ENCODE measurements at regions not wholly inside any gene's neighbourhood (a gene's known extent, or its start where the extent isn't known, plus 50 kb on each side); places are given as distances from the start of the nearest gene placed in this dataset.
A peak's percentile ranks its signal among the peaks of the same experiment; 100 is the strongest.

GRCh38 chr18:54777118-54777791 lies 51.0 kb upstream of the RAB27B start:
- CTCF ChIA-PET, result interaction anchor here (0.7 kb wide), 1 partner anchor 170 kb away, joined by 7 read pairs; no protein-coding TSS in a partner anchor
- TF ChIP-seq ZNF544 (tag by site-specific recombination; IDR thresholded peaks at IDR 0.05) (no peak), ZBTB6 (tag by site-specific recombination; IDR thresholded peaks at IDR 0.05) (no peak), ZEB2 (tag by site-specific recombination; IDR thresholded peaks at IDR 0.05) (no peak), ZNF24 (tag by site-specific recombination; IDR thresholded peaks at IDR 0.05) (no peak), ZBTB44 (tag by site-specific recombination; IDR thresholded peaks at IDR 0.05) (peak; percentile 52), SALL2 (tag by site-specific recombination; IDR thresholded peaks at IDR 0.05; ENCODE audit: borderline replicate concordance) (no peak), KLF17 (tag by site-specific recombination; IDR thresholded peaks at IDR 0.05) (no peak), IKZF3 (tag by site-specific recombination; IDR thresholded peaks at IDR 0.05) (no peak), PRDM1 (tag by site-specific recombination; IDR thresholded peaks at IDR 0.05) (peak; percentile 42; the same call in 1 of the 2 replicates)
- H3K27ac ChIP-seq (ENCODE audit: extremely low read depth, low read depth, low read length), result no peak overlapping the region
- no peak overlapping the region for H3K4me3 ChIP-seq (ENCODE audit: low read depth, low read length)
- H3K4me1 ChIP-seq (ENCODE audit: control insufficient read depth, insufficient read depth, low read length), result peaks cover 29% of the 10 kb centered on the region
- no peaks in the 10 kb centered on the region for H3K9me3 ChIP-seq (ENCODE audit: control insufficient read depth, insufficient read depth, low read depth, low read length)
- POLR2A ChIA-PET, result no interaction called here
- no peaks in the 10 kb centered on the region for H3K36me3 ChIP-seq (ENCODE audit: control insufficient read depth in 2 of 2, insufficient read depth in 1 of 2, low read length in 2 of 2)

GRCh38 chr18:54777989-54778388 lies 50.3 kb upstream of the RAB27B start:
- CTCF ChIA-PET, result interaction anchor here (0.7 kb wide), 2 partner anchors 169 to 178 kb away, joined by 3 to 7 read pairs; no protein-coding TSS in a partner anchor
- Histone ChIP-seq H3K9me3 (ENCODE audit: control insufficient read depth, insufficient read depth, low read depth, low read length) (no peaks in the 10 kb centered on the region), H3K4me1 (ENCODE audit: control insufficient read depth, insufficient read depth, low read length) (peaks cover 29% of the 10 kb centered on the region), H3K36me3 (ENCODE audit: control insufficient read depth in 2 of 2, insufficient read depth in 1 of 2, low read length in 2 of 2) (no peaks in the 10 kb centered on the region), H3K4me3 (ENCODE audit: low read depth, low read length) (no peak overlapping the region), H3K27ac (ENCODE audit: extremely low read depth, low read depth, low read length) (no peak overlapping the region)
- POLR2A ChIA-PET, result no interaction called here
- TF ChIP-seq ZSCAN4 (tag by site-specific recombination; IDR thresholded peaks at IDR 0.05) (no peak), CTCF (tag by site-specific recombination; IDR thresholded peaks at IDR 0.05) (no peak), ZNF677 (tag by site-specific recombination; IDR thresholded peaks at IDR 0.05) (no peak), HIC1 (tag by site-specific recombination; IDR thresholded peaks at IDR 0.05) (no peak), ZIC2 (tag by site-specific recombination; IDR thresholded peaks at IDR 0.05) (no peak), ZNF510 (tag by site-specific recombination; IDR thresholded peaks at IDR 0.05; ENCODE audit: insufficient replicate concordance) (no peak), ZNF561 (tag by site-specific recombination; IDR thresholded peaks at IDR 0.05; ENCODE audit: borderline replicate concordance) (no peak), MEIS1 (CRISPR knock-in tag; IDR thresholded peaks at IDR 0.05; ENCODE audit: borderline replicate concordance) (no peak), ZNF10 (tag by site-specific recombination; IDR thresholded peaks at IDR 0.05) (no peak), ZNF26 (tag by site-specific recombination; IDR thresholded peaks at IDR 0.05) (no peak), ZSCAN18 (tag by site-specific recombination; IDR thresholded peaks at IDR 0.05) (no peak), ZNF24 (tag by site-specific recombination; IDR thresholded peaks at IDR 0.05) (no peak), ZNF223 (tag by site-specific recombination; IDR thresholded peaks at IDR 0.05) (no peak), RBAK (tag by site-specific recombination; IDR thresholded peaks at IDR 0.05) (no peak)
